Osteoblast (primary cell): ENCODE measurements at regions not wholly inside any gene's neighbourhood (a gene's known extent, or its start where the extent isn't known, plus 50 kb on each side); places are given as distances from the start of the nearest gene placed in this dataset.

Source experiments
- DNase-seq: peaks from one replicate; pipeline ENCODE4 v3.0.0; 2011; ENCODE audit warnings: low spot score, mixed read lengths; ENCODE audit not compliant: insufficient read length; ENCODE audit errors: missing footprints
- H2AFZ ChIP-seq: 2 replicates; pipeline ENCODE4 v1.6.0; 2011; ENCODE audit warnings: mild to moderate bottlenecking, low read length
- H3K27ac ChIP-seq: 2 replicates; pipeline ENCODE4 v1.5.1; 2011; ENCODE audit warnings: mild to moderate bottlenecking, low read depth, low read length, moderate library complexity
- H3K27me3 ChIP-seq: 2 replicates; pipeline ENCODE4 v1.6.0; 2012; ENCODE audit warnings: mild to moderate bottlenecking, control low read depth, inconsistent platforms, low read length, moderate library complexity; ENCODE audit not compliant: insufficient read depth
- H3K36me3 ChIP-seq: 2 replicates; pipeline ENCODE4 v1.5.1; 2011; ENCODE audit warnings: mild to moderate bottlenecking, low read length, control low read depth, moderate library complexity; ENCODE audit not compliant: insufficient read depth
- H3K4me1 ChIP-seq: 2 replicates; pipeline ENCODE4 v1.5.1; 2011; ENCODE audit warnings: mild to moderate bottlenecking, low read length, control low read depth, moderate library complexity; ENCODE audit not compliant: insufficient read depth
- H3K4me2 ChIP-seq: 2 replicates; pipeline ENCODE4 v1.6.0; 2011; ENCODE audit warnings: mild to moderate bottlenecking, low read length; ENCODE audit not compliant: insufficient read depth
- H3K4me3 ChIP-seq: fragments of 200-600 bp; sonication (generic); 3 replicates; pipeline ENCODE4 v1.5.1; 2012; ENCODE audit warnings: mild to moderate bottlenecking, low read length, inconsistent platforms; ENCODE audit not compliant: insufficient read depth
- H3K79me2 ChIP-seq: 2 replicates; pipeline ENCODE4 v1.6.0; 2012; ENCODE audit warnings: mild to moderate bottlenecking, low read length, control low read depth, inconsistent platforms; ENCODE audit not compliant: insufficient read depth
- H3K9me3 ChIP-seq: 2 replicates; pipeline ENCODE4 v1.5.1; 2011; ENCODE audit warnings: low read depth, low read length, control low read depth
- H4K20me1 ChIP-seq: 2 replicates; pipeline ENCODE4 v1.6.0; 2012; ENCODE audit warnings: mild to moderate bottlenecking, low read length, control low read depth; ENCODE audit not compliant: insufficient read depth
- TF ChIP-seq, protein P1 (sequence below): IDR thresholded peaks from 2 replicates; pipeline ENCODE4 v1.5.1; 2011; ENCODE audit warnings: mild to moderate bottlenecking, low read depth, low read length, moderate library complexity; ENCODE audit errors: extremely low read depth

DNA sequence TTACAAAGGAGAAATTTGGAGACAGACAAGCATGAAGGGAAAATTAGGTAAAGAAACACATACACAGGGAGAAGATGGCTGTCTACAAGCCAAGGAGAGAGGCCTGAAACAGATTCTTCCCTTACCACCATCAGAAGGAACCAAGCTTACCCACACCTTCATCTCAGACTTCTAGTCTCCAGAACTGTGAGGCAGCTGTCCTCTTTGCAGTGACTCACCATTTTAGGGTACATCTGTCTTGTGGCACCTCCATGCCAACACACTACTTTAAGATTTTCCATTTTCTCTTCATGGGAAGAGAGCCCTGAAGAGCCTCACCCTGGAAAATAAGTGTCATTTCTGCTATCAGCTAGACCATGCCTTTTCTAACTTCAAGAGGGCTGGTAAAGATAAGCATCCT, 369.3 kb downstream of the FRK start:
- no peaks in the 10 kb centered on the region for H4K20me1 ChIP-seq
- H3K4me1 ChIP-seq: no peaks in the 10 kb centered on the region
- H3K4me3 ChIP-seq: no peak overlapping the region
- TF ChIP-seq, protein P1, sequence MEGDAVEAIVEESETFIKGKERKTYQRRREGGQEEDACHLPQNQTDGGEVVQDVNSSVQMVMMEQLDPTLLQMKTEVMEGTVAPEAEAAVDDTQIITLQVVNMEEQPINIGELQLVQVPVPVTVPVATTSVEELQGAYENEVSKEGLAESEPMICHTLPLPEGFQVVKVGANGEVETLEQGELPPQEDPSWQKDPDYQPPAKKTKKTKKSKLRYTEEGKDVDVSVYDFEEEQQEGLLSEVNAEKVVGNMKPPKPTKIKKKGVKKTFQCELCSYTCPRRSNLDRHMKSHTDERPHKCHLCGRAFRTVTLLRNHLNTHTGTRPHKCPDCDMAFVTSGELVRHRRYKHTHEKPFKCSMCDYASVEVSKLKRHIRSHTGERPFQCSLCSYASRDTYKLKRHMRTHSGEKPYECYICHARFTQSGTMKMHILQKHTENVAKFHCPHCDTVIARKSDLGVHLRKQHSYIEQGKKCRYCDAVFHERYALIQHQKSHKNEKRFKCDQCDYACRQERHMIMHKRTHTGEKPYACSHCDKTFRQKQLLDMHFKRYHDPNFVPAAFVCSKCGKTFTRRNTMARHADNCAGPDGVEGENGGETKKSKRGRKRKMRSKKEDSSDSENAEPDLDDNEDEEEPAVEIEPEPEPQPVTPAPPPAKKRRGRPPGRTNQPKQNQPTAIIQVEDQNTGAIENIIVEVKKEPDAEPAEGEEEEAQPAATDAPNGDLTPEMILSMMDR: no peak
- no peak overlapping the region for H3K27ac ChIP-seq
- no peak overlapping the region for H2AFZ ChIP-seq
- no peak for DNase-seq
- no peak overlapping the region for H3K4me2 ChIP-seq
- H3K79me2 ChIP-seq: no peaks in the 10 kb centered on the region
- no peaks in the 10 kb centered on the region for H3K27me3 ChIP-seq
- H3K9me3 ChIP-seq: no peaks in the 10 kb centered on the region
- H3K36me3 ChIP-seq: no peaks in the 10 kb centered on the region

DNA sequence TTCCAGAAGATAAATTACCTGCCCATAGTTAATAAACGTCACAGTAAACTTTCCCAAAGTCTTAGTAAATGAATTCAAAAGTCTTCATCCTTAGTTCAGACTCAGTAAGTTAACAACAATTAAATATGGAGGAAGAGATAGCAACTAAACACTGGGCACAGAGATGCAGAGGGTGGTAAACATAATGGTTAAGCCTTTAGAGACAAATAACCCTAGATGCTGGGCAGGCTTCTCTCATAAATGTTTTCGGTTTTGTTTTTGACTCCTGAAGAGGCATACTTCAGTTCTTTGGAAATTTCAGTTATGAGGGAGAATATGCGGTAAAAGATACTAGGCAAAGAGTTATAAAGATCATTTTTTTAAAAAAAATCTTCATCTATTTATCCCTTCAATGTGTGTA, 369.8 kb downstream of the FRK start:
- no peak overlapping the region for H3K4me2 ChIP-seq
- no peaks in the 10 kb centered on the region for H4K20me1 ChIP-seq
- H2AFZ ChIP-seq: no peak overlapping the region
- DNase-seq: no peak
- H3K4me1 ChIP-seq: no peaks in the 10 kb centered on the region
- no peak overlapping the region for H3K27ac ChIP-seq
- no peaks in the 10 kb centered on the region for H3K9me3 ChIP-seq
- H3K36me3 ChIP-seq: no peaks in the 10 kb centered on the region
- TF ChIP-seq, protein P1: no peak
- H3K27me3 ChIP-seq: no peaks in the 10 kb centered on the region
- H3K79me2 ChIP-seq: no peaks in the 10 kb centered on the region
- no peak overlapping the region for H3K4me3 ChIP-seq

DNA sequence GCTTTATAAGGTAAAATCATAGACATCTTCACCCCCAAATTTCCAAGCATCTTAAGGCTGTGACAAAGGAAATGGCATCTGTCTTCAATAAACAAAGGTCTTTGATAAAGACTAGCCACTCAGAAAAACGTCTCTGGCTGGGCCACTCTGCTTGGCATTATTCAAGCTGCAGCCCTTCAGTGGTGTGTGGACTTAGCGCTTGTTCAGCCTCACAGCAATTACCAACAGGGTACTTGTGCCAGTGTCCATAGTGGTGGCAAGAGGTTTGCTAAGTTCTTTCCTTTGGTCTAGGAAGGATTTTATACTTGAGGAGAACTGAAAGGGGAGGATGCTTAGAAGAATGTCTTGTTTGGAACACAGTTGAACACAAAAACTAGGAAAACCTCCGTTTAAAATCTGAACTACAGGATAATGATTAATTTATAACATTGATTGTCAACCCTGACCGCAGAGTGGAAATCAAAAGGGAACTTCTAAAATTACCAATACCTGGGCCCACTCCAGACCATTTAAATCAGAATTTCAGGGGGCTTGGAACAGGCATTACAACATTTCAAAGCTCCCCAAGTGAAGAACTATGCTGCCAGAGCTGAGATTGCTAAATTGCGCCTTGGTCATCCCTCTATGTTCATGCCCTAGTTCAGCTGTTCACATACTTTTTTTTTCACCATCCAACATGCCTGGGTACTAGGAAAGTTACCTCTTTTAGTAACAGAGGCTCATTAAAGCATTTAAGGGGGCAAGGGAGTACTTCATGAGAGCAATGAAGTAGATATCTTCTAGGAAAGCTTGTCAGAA, 378.5 kb downstream of the FRK start:
- no peak overlapping the region for H3K4me2 ChIP-seq
- no peaks in the 10 kb centered on the region for H3K4me1 ChIP-seq
- H2AFZ ChIP-seq: no peak overlapping the region
- no peaks in the 10 kb centered on the region for H4K20me1 ChIP-seq
- no peaks in the 10 kb centered on the region for H3K79me2 ChIP-seq
- TF ChIP-seq, protein P1: no peak
- H3K9me3 ChIP-seq: no peaks in the 10 kb centered on the region
- no peaks in the 10 kb centered on the region for H3K36me3 ChIP-seq
- DNase-seq: no peak
- H3K27me3 ChIP-seq: no peaks in the 10 kb centered on the region
- H3K4me3 ChIP-seq: no peak overlapping the region
- no peak overlapping the region for H3K27ac ChIP-seq

DNA sequence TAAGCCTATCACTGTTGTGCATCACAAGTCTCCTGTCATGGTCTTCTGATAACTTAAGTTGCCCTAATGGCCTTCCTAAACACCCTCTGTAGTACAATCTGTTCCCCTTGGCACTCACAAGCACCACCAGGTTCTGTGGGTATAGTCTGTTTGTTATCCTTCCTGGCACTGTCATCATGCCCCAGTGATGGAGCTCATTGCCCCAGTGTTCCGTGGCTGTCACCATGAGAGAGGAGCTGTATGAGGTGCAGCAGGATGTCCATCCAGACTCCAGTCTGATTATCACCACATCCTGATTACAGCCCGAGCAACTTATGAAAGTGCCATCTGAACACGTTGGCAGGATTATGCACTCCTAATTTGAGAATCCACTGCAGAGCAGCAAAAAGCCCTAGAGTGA, 380.1 kb downstream of the FRK start:
- no peaks in the 10 kb centered on the region for H3K9me3 ChIP-seq
- H3K4me3 ChIP-seq: no peak overlapping the region
- H2AFZ ChIP-seq: no peak overlapping the region
- no peak for DNase-seq
- H3K79me2 ChIP-seq: no peaks in the 10 kb centered on the region
- TF ChIP-seq, protein P1: no peak
- no peak overlapping the region for H3K4me2 ChIP-seq
- no peaks in the 10 kb centered on the region for H3K36me3 ChIP-seq
- no peak overlapping the region for H3K27ac ChIP-seq
- no peaks in the 10 kb centered on the region for H3K4me1 ChIP-seq
- H3K27me3 ChIP-seq: no peaks in the 10 kb centered on the region
- H4K20me1 ChIP-seq: no peaks in the 10 kb centered on the region
